ENCODE measurements at regions not wholly inside any gene's neighbourhood (a gene's known extent, or its start where the extent isn't known, plus 50 kb on each side); places are given as distances from the start of the nearest gene placed in this dataset.

DNA sequence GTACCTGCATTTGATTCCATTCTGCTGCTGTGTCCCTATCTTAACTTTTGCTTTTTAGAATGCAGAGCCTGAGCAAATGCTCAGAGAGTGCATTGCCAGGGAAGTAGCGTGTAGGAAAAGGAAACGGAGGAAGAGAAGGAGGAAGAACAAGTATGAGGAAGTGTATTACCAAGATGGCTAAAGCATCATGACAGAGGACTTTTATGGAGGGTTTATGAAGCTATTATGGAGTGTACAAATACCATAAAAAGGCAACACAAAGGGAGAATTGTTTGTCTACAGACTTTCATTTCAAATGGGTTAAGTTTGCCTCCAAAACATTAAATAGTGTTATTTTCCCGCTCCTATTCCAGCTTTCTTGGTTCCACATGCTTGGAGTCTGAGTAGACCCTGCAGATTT is 1899.8 kb upstream of the NUDT12 start:
- H3K4me3 ChIP-seq = no peak overlapping the region
- 83 to 88% (median 85%) methylated on average over 3 of the region's 3 CpGs for WGBS, 4 donors
- no peaks in the 10 kb centered on the region for H3K4me1 ChIP-seq

GRCh38 chr5:105460721-105461120 is 1898.1 kb upstream of the NUDT12 start:
- intact Hi-C loops (cut with DNase I) = no loop called here
- no peak overlapping the region for H3K27ac ChIP-seq
- no peaks in the 10 kb centered on the region for H3K27me3 ChIP-seq
- no peaks in the 10 kb centered on the region for H3K4me1 ChIP-seq
- H3K36me3 ChIP-seq = no peaks in the 10 kb centered on the region
- 85 to 95% (median 90%) methylated on average over 4 of the region's 4 CpGs for WGBS, 4 donors
- no peak for TF ChIP-seq POLR2A (IDR thresholded peaks at IDR 0.05)
- TF ChIP-seq, protein P1, sequence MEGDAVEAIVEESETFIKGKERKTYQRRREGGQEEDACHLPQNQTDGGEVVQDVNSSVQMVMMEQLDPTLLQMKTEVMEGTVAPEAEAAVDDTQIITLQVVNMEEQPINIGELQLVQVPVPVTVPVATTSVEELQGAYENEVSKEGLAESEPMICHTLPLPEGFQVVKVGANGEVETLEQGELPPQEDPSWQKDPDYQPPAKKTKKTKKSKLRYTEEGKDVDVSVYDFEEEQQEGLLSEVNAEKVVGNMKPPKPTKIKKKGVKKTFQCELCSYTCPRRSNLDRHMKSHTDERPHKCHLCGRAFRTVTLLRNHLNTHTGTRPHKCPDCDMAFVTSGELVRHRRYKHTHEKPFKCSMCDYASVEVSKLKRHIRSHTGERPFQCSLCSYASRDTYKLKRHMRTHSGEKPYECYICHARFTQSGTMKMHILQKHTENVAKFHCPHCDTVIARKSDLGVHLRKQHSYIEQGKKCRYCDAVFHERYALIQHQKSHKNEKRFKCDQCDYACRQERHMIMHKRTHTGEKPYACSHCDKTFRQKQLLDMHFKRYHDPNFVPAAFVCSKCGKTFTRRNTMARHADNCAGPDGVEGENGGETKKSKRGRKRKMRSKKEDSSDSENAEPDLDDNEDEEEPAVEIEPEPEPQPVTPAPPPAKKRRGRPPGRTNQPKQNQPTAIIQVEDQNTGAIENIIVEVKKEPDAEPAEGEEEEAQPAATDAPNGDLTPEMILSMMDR (IDR thresholded peaks at IDR 0.05) = no peak
- no peak overlapping the region for H3K4me3 ChIP-seq
- DNase-seq (no peak), ATAC-seq (no peak)
- H3K9me3 ChIP-seq = peaks cover 0 to 29% (median 2%) of the 10 kb centered on the region in 12 donors

More for the DNA sequence above, 1899.8 kb upstream of the NUDT12 start:
- ATAC-seq = no peak
- Histone ChIP-seq H3K9me3 (peaks cover 0 to 29% (median 2%) of the 10 kb centered on the region in 12 donors), H3K36me3 (no peaks in the 10 kb centered on the region), H3K27me3 (no peaks in the 10 kb centered on the region), H3K27ac (no peak overlapping the region)
- intact Hi-C loops (cut with DNase I) = no loop called here
- no peak for DNase-seq
- TF ChIP-seq POLR2A (IDR thresholded peaks at IDR 0.05) = no peak
- TF ChIP-seq, protein P1 (IDR thresholded peaks at IDR 0.05) = no peak

DNA sequence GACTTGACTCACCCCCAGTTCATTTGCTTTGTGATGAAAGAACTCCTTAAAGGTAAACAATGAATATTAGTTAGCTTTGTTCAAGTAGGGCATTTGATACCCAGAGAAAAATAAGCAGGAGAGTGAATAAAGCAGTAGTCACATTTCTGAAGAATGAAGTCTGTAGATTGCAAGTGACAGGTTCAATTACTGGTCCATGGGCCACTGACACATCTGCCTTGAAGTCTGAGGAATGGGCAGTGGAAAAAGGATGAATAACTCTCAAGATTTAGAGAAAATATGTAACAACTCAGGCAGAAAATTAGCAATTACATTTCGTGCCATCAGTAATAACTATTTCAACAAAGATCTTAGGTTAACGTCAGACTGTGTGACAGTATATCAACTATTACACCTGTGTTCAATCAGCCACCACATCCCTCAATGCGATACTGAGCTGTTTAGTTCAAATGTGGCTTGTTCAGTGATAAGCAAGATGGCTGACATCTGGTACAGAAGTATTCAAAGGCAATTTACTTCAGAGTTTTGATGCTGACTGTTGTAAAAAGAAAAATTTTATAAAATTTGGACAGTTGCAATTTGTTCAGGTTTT is 1890.7 kb upstream of the NUDT12 start:
- no peak overlapping the region for H3K27ac ChIP-seq
- H3K27me3 ChIP-seq = no peaks in the 10 kb centered on the region
- H3K36me3 ChIP-seq = no peaks in the 10 kb centered on the region
- H3K4me3 ChIP-seq = no peak overlapping the region
- intact Hi-C loops (cut with DNase I) = no loop called here
- H3K4me1 ChIP-seq = no peaks in the 10 kb centered on the region
- WGBS, 4 donors = 38 to 58% (median 43%) methylated on average over 3 of the region's 3 CpGs
- DNase-seq (no peak), ATAC-seq (no peak)
- H3K9me3 ChIP-seq = peaks cover 0 to 10% (median 0%) of the 10 kb centered on the region in 12 donors
- no peak for TF ChIP-seq POLR2A (IDR thresholded peaks at IDR 0.05)
- TF ChIP-seq, protein P1 (IDR thresholded peaks at IDR 0.05) = no peak

GRCh38 chr5:105448271-105448670 is 1885.7 kb upstream of the NUDT12 start:
- Histone ChIP-seq H3K36me3 (no peaks in the 10 kb centered on the region), H3K4me1 (no peaks in the 10 kb centered on the region), H3K9me3 (peaks cover 0 to 10% (median 0%) of the 10 kb centered on the region in 12 donors), H3K27ac (no peak overlapping the region), H3K27me3 (no peaks in the 10 kb centered on the region), H3K4me3 (no peak overlapping the region)
- WGBS, 4 donors = 71 to 80% (median 73%) methylated on average over 3 of the region's 3 CpGs
- intact Hi-C loops (cut with DNase I) = no loop called here
- ATAC-seq (no peak), DNase-seq (no peak)
- no peak for TF ChIP-seq POLR2A (IDR thresholded peaks at IDR 0.05)
- TF ChIP-seq, protein P1 (IDR thresholded peaks at IDR 0.05) = no peak
